Tibial nerve (tissue), 4 donors: ENCODE measurements at regions not wholly inside any gene's neighbourhood (a gene's known extent, or its start where the extent isn't known, plus 50 kb on each side); places are given as distances from the start of the nearest gene placed in this dataset.

Experiments used
- CTCF ChIP-seq, 5 experiments: fragments of 200-600 bp in 3 of 5; fragments of 450-650 bp in 2 of 5; sonication (generic) in 3 of 5; IDR thresholded peaks; one replicate each; pipeline ENCODE4 v1.5.1; 2016 to 2019; ENCODE audit warnings: antibody characterized with exemption in 5 of 5, mild to moderate bottlenecking in 3 of 5, moderate library complexity in 2 of 5
- EP300 ChIP-seq, 2 donors: sonication (generic); formaldehyde crosslinking; IDR thresholded peaks; one replicate each; pipeline ENCODE4 v1.6.1; 2017; ENCODE audit warnings: antibody characterized with exemption in 2 of 2, mild to moderate bottlenecking in 1 of 2

- TF ChIP-seq EP300 (IDR thresholded peaks at IDR 0.05) (no peak), CTCF (IDR thresholded peaks at IDR 0.05) (no peak)
These were observed 103.1 kb downstream of the MSTN start for GRCh38 chr2:189959450-189959849.
